ENCODE measurements at regions not wholly inside any gene's neighbourhood (a gene's known extent, or its start where the extent isn't known, plus 50 kb on each side); places are given as distances from the start of the nearest gene placed in this dataset.
"Not testable (repeated sequence)": the region's sequence is repeated elsewhere in the genome, so short reads cannot be mapped to it uniquely, and the experiment has no call there.

- DNase-seq, result peak; percentile 51
Measured at GRCh38 chr5:96319981-96320739, 112.9 kb downstream of the PCSK1 start.

- DNase-seq, result no peak
Measured at GRCh38 chr5:96318569-96319110, 114.4 kb downstream of the PCSK1 start.

GRCh38 chr5:96317945-96318344 lies 115.1 kb downstream of the PCSK1 start:
- no peak for DNase-seq

GRCh38 chr5:96316487-96316886 lies 116.6 kb downstream of the PCSK1 start:
- DNase-seq, result no peak

GRCh38 chr5:96316017-96316416 lies 117.0 kb downstream of the PCSK1 start:
- no peak for DNase-seq

DNA sequence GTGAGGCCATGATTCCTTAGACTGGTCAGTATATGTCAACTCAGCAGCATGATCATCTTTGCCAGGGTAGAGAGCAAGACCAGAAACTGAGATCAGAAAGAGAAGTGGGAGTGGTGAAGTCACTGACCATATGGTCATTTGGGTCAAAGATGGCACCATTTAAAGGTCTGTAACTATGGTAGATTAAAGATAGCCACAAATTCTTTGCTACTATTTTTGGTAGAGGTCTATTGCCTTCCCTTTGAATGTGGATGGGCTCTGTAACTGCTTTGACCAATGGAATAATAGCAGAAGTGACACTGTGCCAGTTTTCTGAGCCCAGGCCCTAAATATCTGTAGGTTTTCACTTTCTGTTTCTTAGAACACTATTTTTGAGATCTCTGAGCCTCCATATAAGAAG lies 117.6 kb downstream of the PCSK1 start:
- DNase-seq, result no peak

- no peak for DNase-seq
Measured at GRCh38 chr5:96312383-96312782, 120.7 kb downstream of the PCSK1 start.

DNA sequence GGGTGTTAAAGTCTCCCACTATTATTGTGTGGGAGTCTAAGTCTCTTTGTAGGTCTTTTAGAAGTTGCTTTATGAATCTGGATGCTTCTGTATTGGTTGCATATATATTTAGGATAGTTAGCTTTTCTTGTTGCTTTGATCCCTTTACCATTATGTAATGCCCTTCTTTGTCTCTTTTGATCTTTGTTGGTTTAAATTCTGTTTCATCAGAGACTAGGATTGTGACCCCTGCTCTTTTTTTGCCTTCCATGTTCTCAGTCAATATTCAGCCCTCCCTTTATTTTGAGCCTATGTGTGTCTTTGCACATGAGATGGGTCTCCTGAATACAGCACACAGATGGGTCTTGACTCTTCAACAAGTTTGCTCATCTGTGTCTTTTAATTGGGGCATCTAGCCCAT lies 126.0 kb downstream of the PCSK1 start:
- DNase-seq, result not testable (repeated sequence)

DNA sequence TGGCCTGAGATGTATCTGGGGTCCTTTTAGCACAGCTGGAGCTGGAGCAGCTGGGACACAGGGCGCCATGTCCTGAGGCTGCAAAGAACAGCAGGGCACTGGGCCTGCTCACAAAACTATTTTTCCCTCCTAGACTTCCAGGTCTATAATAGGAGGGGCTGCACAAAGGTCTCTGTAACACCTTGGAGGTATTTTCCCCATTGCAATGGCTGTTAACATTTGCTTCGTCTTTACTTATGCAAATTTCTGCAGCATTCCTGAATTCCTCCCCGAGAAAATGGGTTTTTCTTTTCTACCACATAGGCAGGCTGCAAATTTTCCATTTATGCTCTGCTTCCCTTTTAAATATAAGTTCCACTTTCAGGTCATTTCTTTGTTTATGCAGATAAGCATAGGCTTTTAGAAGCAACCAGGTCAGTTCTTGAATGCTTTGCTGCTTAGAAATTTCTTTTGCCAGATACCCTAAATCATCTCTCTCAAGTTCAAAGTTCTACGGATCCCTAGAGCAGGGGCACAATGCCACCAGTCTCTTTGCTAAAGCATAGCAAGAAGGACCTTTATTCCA lies 130.8 kb downstream of the PCSK1 start:
- no peak for DNase-seq

DNA sequence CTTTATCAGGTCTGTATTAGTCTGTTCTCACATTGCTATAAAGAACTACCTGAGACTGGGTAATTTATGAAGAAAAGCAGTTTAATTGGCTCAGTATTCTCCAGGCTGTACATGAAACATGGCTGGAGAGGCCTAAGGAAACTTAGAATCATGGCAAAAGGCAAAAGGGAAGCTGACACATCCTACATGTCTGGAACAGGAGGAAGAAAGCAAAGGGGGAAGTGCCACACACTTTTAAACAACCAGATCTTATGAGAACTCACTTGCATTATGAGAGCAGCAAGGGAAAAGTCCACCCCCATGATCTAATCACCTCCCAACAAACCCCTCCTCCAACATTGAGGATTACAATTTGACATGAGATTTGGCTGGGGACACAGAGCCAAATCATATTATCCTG lies 132.1 kb downstream of the PCSK1 start:
- no peak for DNase-seq

DNA sequence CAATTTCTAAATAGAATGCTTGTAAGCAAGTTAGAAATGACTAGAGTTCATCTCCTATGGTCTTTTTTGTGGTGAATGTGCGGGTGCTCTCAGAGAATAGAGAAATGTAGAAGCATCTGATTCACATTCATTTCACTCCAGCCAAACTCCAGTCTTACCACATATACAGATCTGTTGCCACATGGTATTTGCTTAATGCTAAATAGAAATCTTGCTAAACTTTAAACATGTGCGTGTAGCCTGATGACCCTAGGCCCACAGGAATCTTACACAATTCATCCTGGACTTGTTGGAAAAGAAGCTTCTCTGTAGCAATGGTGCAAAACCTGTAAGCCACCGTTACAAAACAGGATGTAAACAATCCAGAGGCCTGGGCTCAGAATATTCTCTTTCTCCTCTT lies 135.2 kb downstream of the PCSK1 start:
- DNase-seq, result peak; percentile 99

DNA sequence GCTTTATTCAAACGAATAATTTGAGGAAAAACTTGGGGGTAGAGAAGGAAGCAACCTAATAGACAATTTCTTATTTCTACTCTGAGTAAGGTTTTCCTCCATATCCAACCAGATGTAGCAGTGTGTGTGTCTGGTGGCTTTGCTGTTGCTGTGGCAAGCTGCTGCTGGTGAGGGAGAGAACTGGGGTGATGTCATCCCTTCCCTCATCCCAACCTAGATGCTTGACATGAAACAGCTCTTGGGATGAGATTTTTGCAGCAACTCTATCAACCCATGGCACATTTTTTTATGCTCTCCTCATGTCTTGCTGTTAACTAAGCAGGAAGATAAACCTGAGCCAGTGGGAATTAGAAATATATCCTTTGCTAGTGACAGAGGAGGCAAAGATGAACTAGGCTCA lies 135.8 kb downstream of the PCSK1 start:
- peak; percentile 91 for DNase-seq

DNA sequence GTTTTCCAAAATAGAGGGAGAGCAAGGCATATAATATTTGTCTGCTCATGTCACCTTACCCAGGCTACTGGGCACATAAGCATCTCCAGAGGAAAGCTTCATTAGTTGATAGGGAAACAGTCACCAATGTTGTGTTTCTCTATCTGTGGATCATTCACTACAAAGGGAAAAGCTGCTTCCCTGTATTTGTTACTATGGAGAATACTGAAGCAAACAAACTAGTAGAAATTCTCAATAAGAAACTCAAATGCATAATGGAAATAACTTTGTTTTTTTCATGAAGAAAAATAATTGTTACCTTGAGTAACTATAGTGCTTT lies 138.2 kb downstream of the PCSK1 start:
- DNase-seq, result no peak

GRCh38 chr5:96293966-96294883 lies 138.8 kb downstream of the PCSK1 start:
- DNase-seq, result peak; percentile 82

DNA sequence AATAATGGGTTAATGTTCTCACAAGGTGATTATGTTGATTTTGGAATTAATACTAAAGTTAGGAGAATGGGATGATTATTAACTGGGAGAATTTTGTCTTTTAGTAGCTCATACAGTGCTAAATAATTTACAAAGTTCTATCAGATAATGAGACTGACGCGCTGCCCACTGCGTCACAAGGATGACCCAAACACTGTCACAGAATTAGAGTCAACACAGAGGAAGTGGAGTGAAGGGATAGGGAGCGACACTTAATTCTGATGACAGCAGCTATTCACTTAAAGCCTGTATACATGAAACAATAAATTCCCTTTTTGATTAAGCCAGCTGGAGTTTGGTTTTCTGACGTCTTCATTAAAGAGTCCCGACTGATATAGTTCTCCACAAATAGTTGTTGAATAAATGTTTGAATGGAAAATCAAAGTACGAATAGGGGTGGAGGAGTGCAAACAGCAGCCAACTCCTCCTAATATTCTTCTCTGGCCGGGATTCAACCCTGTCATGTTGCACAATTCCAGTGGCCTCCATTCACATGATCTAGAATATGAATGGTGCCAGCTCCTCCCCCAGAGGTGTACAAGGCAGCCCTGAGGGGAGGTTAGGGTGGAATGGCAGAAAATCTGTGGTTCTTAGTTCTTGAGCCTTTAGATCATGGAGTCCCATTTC lies 140.3 kb downstream of the PCSK1 start:
- DNase-seq, result peak; percentile 11

DNA sequence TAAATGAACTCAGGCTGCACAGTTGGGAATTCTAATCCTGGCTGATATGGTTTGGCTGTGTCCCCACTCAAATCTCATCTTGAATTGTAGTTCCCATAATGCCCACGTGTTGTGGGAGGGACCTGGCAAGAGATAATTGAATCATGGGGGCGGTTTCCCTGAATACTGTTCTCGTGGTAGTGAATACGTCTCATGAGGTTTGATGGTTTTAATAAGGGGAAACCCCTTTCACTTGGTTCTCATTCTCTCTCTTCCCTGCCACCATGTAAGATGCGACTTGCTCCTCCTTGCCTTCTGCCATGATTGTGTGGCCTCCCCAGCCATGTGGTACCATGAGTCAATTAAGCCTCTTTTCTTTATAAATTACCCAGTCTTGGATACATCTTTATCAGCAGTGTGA lies 143.8 kb downstream of the PCSK1 start:
- not testable (repeated sequence) for DNase-seq

GRCh38 chr5:96288845-96289185 lies 144.2 kb downstream of the PCSK1 start:
- peak; percentile 86 for DNase-seq

DNA sequence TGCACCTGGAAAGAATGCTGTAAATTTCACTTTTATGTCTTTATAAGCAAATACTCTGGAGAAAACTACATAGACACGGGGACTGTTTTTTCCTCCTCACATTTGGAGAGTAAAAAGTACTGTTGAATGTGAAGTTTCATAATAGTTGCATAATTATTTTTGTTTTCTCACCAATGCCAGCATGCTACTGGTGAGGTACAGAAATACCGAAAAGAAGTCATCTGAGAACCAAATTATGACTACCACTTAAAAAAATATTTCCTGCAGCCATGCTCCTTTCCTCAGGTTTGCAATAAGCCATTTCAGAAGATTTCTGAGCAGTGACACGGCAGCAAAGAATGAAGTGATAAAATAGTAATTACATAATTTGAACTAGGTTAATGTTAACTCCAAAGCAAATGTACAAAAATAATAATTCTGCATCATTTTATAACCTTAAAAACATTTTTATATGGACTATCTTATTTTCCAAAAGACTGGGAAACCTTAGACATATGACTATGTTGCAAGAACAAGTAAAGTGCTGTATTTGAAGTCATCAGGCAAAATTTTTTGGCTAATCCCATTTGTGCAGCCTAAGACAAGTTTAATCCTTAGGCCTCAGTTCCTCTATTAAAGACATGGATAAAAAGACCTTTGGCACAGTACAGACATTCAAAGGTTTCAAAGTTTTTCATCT lies 144.7 kb downstream of the PCSK1 start:
- DNase-seq, result peak; percentile 41

DNA sequence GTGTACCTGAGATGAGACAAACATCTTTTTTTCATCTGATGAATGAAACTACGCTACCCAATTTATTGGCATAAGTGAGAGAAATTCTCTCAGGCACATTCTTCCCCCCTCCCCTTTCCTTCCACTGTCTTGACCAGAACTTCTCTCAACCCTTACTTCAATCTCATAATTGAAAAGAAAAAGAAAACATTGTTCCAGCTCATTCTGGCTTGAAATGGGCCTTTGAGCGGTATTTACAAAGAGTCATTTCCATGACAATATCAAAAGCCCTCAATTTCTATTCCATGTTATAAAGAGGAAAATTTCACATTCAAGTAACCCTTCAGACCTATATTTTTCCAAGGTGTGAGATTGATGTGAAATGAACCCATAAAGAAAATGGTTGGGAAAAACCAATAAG lies 145.9 kb downstream of the PCSK1 start:
- DNase-seq, result no peak

GRCh38 chr5:96285823-96286222 lies 147.2 kb downstream of the PCSK1 start:
- DNase-seq, result no peak

GRCh38 chr5:96284727-96285389 lies 148.2 kb downstream of the PCSK1 start:
- DNase-seq, result no peak

GRCh38 chr5:96283589-96283988 lies 149.5 kb downstream of the PCSK1 start:
- DNase-seq, result no peak

Data from HCEC 1CT (cell line).